H1 (cell line): ENCODE measurements at regions not wholly inside any gene's neighbourhood (a gene's known extent, or its start where the extent isn't known, plus 50 kb on each side); places are given as distances from the start of the nearest gene placed in this dataset.

Experiments
- EGR1 ChIP-seq: IDR thresholded peaks from 2 replicates; pipeline ENCODE4 v1.6.1; 2011; ENCODE audit warnings: low read depth, low read length, borderline replicate concordance
- POLR2A ChIP-seq, 2 experiments: IDR thresholded peaks; 1 replicate in 1 of 2; 2 replicates in 1 of 2; pipeline ENCODE4 v1.6.1; 2011; ENCODE audit warnings: low read depth in 2 of 2, low read length in 2 of 2, mild to moderate bottlenecking in 2 of 2; ENCODE audit errors: control extremely low read depth in 1 of 2

- TF ChIP-seq POLR2A (IDR thresholded peaks at IDR 0.05; ENCODE audit: control extremely low read depth in 1 of 2, low read depth in 2 of 2, low read length in 2 of 2) (no peak), EGR1 (no peak)
These were observed 90.5 kb upstream of the DBX1 start (continued) for GRCh38 chr11:20250644-20251247.
